Kidney epithelial cell (primary cell): ENCODE measurements at regions not wholly inside any gene's neighbourhood (a gene's known extent, or its start where the extent isn't known, plus 50 kb on each side); places are given as distances from the start of the nearest gene placed in this dataset.

Source experiments
- DNase-seq: peaks from one replicate; pipeline ENCODE4 v3.0.0-alpha.2; 2010; ENCODE audit warnings: low read depth
- H3K27me3 ChIP-seq: 2 replicates; pipeline ENCODE4 v1.6.0; 2011; ENCODE audit warnings: low read length; ENCODE audit not compliant: control insufficient read depth, insufficient read depth
- H3K36me3 ChIP-seq: 2 replicates; pipeline ENCODE4 v1.5.1; 2011; ENCODE audit warnings: low read length; ENCODE audit not compliant: control insufficient read depth, insufficient read depth
- H3K4me3 ChIP-seq: 2 replicates; pipeline ENCODE4 v1.5.1; 2011; ENCODE audit warnings: low read depth, mild to moderate bottlenecking, control low read depth, low read length
- CTCF ChIP-seq: IDR thresholded peaks from 2 replicates; pipeline ENCODE4 v1.5.1; 2011; ENCODE audit warnings: mild to moderate bottlenecking, moderate library complexity, low read length, control low read depth, inconsistent platforms; ENCODE audit not compliant: insufficient read depth, poor library complexity, severe bottlenecking

- DNase-seq, result no peak
- Histone ChIP-seq H3K4me3 (no peak overlapping the region), H3K36me3 (no peaks in the 10 kb centered on the region), H3K27me3 (no peaks in the 10 kb centered on the region)
- no peak for TF ChIP-seq CTCF
Measured at GRCh38 chr18:67179726-67180125, 336.8 kb downstream of the DSEL start.

DNA sequence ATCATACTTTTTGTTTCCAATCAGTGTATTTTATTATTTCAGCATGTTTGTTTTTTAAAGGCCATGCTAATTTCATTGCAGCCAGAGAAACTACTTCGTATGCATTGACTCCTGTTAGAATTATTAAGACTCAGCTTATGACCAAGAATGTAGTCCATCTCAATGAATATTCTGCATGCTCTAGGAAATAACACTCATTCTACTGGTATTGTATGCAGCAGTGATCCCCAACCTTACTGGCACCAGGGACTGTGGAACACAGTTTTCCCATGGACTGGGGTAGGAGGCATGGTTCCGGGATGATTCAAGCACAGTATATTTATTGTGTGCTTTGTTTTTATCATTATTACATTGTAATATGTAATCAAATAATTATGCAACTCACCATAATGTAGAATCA is 356.9 kb downstream of the DSEL start:
- H3K4me3 ChIP-seq, result no peak overlapping the region
- no peaks in the 10 kb centered on the region for H3K27me3 ChIP-seq
- H3K36me3 ChIP-seq, result no peaks in the 10 kb centered on the region
- TF ChIP-seq CTCF, result no peak
- no peak for DNase-seq

DNA sequence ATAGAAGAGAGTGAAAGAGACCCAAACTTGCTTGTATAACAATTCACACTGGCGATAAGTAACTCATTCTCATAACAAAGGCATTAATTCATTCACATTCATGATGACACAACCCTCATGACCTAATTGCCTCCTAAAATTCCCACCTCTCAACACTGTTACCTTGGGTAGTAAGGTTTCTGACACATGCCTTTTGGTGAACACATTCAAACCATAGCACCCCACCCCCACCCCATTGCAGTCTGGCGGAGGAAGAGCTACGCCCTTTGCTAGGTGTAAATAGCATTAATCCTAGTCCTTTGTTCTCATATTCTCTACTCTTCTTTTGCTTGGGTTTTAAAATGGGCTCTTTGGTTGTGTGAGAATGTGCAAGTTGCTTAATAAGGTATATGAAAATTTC is 361.5 kb downstream of the DSEL start:
- no peak for TF ChIP-seq CTCF
- no peaks in the 10 kb centered on the region for H3K27me3 ChIP-seq
- no peaks in the 10 kb centered on the region for H3K36me3 ChIP-seq
- H3K4me3 ChIP-seq, result no peak overlapping the region
- no peak for DNase-seq

DNA sequence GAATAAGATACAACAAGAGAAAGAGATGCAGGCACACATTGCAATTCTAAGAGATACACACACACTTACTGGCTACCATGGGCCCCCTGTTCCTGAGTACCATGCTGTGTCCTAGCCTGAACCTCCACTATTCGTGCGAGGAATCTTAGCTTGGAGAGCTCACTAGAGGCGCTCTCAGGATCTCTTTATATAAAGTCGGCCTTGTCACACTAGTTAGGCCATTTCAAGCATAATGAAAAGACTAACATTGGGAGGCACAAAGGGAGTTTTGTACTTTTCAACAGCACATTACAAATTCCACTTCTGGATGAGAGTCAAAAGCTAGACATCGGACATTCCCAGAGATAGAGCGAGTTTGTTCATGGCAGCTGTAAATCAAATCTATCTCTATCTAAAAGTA is 365.2 kb downstream of the DSEL start:
- H3K36me3 ChIP-seq, result no peaks in the 10 kb centered on the region
- no peak for TF ChIP-seq CTCF
- H3K4me3 ChIP-seq, result no peak overlapping the region
- H3K27me3 ChIP-seq, result no peaks in the 10 kb centered on the region
- no peak for DNase-seq

DNA sequence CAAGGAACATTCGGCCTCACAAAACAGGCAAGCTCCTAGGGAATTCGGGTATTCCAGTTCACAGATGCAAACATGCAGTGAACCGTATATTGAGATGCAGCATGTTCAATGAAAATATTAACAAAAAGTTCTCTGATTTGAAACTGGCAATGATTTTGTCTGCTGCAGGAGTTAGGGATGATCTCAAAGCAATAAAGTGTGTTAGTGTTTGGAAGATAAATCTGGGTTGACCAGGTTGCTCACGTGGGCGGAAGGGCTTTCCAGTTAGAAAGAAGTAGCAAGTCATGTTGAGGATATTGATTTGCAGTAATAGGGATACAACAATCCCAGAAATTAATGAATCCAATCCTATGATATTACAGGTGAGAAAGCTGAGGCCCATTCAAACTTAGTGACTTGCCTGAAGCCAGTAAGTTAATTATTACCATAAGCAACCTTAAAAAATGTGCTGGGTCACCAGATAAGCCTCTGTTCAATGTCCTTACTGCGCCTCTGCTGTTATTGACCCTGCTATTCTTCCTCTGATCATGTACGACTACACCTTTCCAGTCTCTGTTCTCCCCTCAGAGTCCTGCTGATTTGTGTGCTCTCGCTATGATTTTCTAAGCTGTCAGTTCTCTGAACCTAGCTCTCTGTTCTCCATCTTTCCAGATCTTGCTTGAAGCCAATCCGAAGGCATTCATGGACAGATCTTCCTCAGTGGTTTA is 370.8 kb downstream of the DSEL start:
- Histone ChIP-seq H3K4me3 (no peak overlapping the region), H3K27me3 (no peaks in the 10 kb centered on the region), H3K36me3 (no peaks in the 10 kb centered on the region)
- DNase-seq, result no peak
- TF ChIP-seq CTCF, result no peak

DNA sequence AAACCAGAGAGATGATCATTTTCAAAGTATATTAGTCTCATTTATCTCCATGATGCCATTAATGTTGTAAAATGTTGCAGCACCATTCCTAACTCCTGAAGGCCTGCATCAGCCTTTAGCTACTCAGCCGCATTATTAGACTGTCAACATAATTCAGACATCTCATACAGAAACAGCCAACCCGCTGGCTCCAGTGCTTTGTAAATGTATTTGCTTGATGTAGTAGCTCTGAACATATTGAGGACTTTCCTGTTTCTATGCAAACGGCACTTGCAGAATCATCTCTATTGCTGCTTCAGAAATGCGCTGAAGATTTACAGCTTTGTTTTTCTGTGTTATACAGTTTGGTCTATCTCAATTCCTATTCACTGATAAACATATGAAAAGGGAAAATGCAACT is 372.2 kb downstream of the DSEL start:
- H3K36me3 ChIP-seq, result no peaks in the 10 kb centered on the region
- no peaks in the 10 kb centered on the region for H3K27me3 ChIP-seq
- no peak overlapping the region for H3K4me3 ChIP-seq
- TF ChIP-seq CTCF, result no peak
- DNase-seq, result no peak
